HL-60 (cell line): ENCODE measurements at regions not wholly inside any gene's neighbourhood (a gene's known extent, or its start where the extent isn't known, plus 50 kb on each side); places are given as distances from the start of the nearest gene placed in this dataset.
"Not testable (repeated sequence)": the region's sequence is repeated elsewhere in the genome, so short reads cannot be mapped to it uniquely, and the experiment has no call there.

ENCODE experiments used
- CTCF ChIP-seq: IDR thresholded peaks from one replicate; pipeline ENCODE4 v1.5.1; 2011; ENCODE audit warnings: low read length, control low read depth, inconsistent platforms; ENCODE audit not compliant: insufficient read depth
- GABPA ChIP-seq: IDR thresholded peaks from 2 replicates; pipeline ENCODE4 v1.6.1; 2012; ENCODE audit warnings: low read depth
- POLR2AphosphoS5 ChIP-seq: IDR thresholded peaks from 2 replicates; pipeline ENCODE4 v1.6.1; 2012; ENCODE audit warnings: low read depth
- REST ChIP-seq: IDR thresholded peaks from 2 replicates; pipeline ENCODE4 v1.6.1; 2012; ENCODE audit warnings: low read depth; ENCODE audit not compliant: insufficient replicate concordance
- SPI1 ChIP-seq: IDR thresholded peaks from 2 replicates; pipeline ENCODE4 v1.6.1; 2012; ENCODE audit warnings: low read depth, mild to moderate bottlenecking, borderline replicate concordance

GRCh38 chr10:45540589-45540988 is 132.0 kb downstream of the ZFAND4 start:
- TF ChIP-seq CTCF, POLR2AphosphoS5, GABPA, REST, SPI1: not testable (repeated sequence)
